D721Med (cell line): ENCODE measurements at regions not wholly inside any gene's neighbourhood (a gene's known extent, or its start where the extent isn't known, plus 50 kb on each side); places are given as distances from the start of the nearest gene placed in this dataset.

Experiments
- DNase-seq: peaks from one replicate; pipeline ENCODE4 v3.0.0; 2011; ENCODE audit warnings: low spot score; ENCODE audit not compliant: insufficient read length
- FAIRE-seq: peaks from 2 replicates; lab custom pipeline; 2011; peaks lifted over from hg19 to GRCh38; lab: Jason Lieb, UNC
- TF ChIP-seq, protein P1 (sequence below): IDR thresholded peaks from 2 replicates; pipeline ENCODE4 v1.5.1; 2012; ENCODE audit warnings: mild to moderate bottlenecking, control low read depth; ENCODE audit not compliant: insufficient read depth; ENCODE audit errors: missing control alignments

DNA sequence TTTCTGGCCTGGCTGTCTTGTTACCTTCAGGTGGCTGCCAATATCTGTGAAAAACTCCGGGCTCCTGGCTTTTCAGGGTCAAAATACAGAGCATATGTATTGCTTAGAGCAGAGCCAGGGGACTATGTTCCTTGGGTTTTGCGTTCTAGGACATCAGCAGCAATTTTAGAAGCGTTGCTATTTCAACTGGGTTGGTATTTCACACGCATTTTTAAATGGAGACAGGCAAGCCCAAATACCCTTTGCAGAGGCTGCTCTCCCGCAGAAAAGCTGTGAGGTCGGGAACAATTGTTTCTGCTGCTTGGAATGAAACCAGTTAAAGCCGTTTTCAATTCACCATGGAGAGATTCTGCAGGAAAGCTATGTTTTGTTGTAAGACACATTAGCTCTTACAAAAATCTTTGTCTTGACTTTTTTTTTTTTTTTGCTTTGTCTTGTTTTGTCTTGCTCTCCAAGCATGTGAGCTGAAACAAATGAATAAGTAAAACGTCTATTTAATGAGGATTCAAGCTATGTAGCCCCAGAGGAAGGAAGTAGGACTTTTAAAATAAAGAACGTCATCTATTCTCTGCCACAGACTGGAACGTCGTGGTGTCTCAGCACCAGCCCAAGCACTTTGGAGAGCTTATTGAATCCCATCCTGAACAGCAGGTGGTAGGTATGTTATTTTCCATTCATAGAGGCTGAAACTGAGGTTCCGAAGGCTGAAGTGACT is 181.0 kb upstream of the TBX3 start:
- FAIRE-seq (no peak), DNase-seq (no peak)
- TF ChIP-seq, protein P1, sequence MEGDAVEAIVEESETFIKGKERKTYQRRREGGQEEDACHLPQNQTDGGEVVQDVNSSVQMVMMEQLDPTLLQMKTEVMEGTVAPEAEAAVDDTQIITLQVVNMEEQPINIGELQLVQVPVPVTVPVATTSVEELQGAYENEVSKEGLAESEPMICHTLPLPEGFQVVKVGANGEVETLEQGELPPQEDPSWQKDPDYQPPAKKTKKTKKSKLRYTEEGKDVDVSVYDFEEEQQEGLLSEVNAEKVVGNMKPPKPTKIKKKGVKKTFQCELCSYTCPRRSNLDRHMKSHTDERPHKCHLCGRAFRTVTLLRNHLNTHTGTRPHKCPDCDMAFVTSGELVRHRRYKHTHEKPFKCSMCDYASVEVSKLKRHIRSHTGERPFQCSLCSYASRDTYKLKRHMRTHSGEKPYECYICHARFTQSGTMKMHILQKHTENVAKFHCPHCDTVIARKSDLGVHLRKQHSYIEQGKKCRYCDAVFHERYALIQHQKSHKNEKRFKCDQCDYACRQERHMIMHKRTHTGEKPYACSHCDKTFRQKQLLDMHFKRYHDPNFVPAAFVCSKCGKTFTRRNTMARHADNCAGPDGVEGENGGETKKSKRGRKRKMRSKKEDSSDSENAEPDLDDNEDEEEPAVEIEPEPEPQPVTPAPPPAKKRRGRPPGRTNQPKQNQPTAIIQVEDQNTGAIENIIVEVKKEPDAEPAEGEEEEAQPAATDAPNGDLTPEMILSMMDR, result no peak

DNA sequence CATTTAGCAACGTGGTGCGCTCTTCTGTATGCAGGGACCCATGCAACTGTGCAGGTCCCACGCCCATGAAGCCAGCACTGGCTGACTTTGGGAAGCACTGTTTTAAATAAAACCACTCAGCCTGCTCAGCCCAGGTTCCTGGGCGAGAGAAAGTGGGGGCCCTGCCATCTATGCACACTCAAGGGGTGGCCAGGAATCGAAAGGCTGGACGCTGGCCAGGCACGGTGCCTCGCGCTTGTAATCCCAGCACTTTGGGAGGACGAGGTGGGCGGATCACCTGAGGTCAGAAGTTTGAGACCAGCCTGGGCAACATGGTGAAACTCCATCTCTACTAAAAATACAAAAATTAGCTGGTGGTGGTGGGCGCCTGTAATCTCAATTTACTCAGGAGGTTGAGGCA is 179.9 kb upstream of the TBX3 start:
- FAIRE-seq (no peak), DNase-seq (no peak)
- TF ChIP-seq, protein P1, result no peak

DNA sequence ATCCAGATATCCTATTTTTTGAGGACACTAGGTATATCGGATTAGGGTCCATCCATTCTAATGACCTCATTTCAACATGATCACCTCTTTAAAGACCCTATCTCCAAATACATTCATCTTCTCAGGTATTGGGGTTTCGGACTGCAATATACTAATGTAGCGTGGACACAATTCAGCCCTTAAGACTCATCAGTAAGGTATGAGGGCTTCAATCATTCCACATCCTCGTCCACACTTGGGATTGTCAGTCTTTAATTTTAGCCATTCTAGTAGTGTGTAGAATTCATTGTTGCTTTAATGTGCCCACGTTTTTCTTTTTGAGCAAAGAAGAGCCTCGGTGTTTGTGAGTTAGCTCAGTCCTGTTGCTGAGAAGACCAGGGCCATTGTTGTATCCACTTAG is 177.0 kb upstream of the TBX3 start:
- FAIRE-seq (no peak), DNase-seq (no peak)
- TF ChIP-seq, protein P1, result no peak

DNA sequence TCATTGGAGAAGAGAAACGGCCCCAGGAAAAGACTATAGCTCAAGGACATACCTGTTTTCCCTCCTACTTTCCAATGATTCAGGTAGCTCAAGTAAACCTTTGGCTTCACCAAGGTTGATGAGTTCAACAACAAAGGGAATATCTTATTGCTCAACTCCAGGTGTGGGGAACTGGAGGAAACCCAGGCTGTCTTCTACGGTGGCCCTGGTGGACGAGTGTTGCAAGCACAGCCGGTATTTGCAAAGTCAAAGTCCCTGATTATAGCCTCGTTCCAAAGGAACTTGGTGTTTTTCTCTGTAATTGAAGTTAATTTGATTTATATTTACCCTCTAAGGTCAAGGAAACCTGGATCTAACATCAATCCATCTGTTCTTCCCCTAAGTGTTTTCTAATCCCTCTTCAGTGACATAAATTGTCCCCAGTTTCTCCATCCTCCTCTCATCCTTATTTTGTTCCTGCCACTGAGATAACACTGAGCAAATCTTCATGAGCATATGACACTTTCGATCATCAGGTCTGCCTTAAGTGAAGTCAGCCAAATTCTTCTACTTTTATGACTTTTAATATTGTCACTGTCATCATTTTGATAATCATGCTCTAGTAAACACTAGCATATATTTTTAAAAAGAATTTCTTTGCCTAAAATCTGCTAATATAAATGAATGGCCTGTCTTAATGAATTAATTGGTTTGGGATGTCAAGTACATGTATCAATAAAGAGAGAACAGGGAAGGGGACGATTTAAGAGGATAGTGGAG is 174.6 kb upstream of the TBX3 start:
- FAIRE-seq (no peak), DNase-seq (no peak)
- TF ChIP-seq, protein P1, result no peak

DNA sequence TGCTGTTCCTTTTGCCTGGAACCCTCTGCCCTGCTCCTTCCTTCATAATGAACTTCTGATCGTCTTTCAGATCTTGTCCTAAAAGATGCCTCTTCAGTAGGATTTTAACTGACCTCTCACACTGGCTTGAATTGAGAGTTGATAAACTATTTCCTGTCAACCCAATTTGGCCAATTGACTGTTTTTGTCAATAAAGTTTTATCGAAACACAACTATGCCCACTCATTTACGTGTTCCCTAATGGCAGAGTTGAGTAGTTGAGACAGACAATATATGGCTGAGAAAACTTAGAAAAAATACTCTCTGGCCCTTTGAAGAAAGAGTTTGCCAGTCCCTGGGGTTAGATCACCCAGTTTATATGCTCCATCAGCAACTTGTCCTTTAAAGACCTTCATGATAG is 171.7 kb upstream of the TBX3 start:
- FAIRE-seq, result no peak
- TF ChIP-seq, protein P1, result no peak
- DNase-seq, result no peak

DNA sequence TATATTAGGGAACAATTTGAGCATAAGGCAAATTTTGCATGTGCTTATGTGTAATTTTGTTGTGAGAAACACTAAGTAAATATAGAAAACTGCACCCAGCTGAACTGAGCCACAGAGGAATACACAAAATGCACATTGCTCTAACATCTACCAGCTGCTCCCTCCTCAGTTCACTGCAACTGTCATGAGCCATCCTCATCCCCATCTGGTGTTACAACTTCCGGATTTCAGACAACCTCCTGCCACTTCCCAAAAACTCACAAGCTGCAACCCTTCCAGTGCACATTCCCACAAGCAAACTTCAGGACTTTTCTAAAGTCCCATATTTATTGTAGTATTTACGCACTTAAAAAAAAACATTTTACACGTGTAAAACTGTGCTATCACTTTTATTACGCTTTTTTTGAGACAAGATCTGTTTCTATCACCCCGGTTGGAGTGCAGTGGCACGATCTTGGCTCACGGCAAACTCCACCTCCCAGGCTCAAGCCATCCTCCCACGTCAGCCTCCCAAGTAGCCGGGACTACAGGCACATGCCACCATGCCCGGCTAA is 169.1 kb upstream of the TBX3 start:
- no peak for FAIRE-seq
- TF ChIP-seq, protein P1, result no peak
- no peak for DNase-seq
